GM12872 (cell line): ENCODE measurements at regions not wholly inside any gene's neighbourhood (a gene's known extent, or its start where the extent isn't known, plus 50 kb on each side); places are given as distances from the start of the nearest gene placed in this dataset.

ENCODE experiments used
- TF ChIP-seq, protein P1 (sequence below): IDR thresholded peaks from 3 replicates; pipeline ENCODE4 v1.5.1; 2011; ENCODE audit warnings: low read depth, mild to moderate bottlenecking, low read length, moderate library complexity; ENCODE audit not compliant: insufficient read depth

DNA sequence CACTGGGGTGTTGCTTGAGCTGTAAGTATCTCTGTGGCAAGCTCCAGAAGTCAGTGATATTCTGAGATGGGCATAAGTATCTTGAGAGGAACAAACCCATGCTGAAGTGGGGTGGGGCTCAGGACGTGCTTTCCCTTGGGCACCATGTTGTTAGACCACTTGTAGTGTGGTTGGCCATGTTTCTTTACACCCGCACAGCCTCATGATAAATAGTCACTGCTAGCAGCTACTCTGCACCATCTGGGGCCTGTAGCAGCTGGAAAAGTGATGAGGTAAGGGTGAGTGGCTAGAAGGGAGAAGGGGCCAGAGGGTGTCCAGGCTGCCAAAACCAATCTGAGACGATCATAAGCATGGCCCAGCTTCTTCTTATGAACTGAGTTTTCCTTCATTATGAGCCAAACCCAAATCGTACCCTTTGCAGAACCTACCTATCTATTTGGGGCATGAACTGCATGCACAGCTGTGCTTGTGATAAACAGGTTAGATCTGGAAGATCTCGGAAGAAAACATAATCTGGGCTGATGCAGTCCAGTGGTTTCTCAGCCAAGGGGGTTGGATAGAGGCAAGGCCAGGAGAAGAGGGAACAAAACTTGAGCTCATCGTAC lies 91.9 kb upstream of the IRF2BP2 start:
- TF ChIP-seq, protein P1, sequence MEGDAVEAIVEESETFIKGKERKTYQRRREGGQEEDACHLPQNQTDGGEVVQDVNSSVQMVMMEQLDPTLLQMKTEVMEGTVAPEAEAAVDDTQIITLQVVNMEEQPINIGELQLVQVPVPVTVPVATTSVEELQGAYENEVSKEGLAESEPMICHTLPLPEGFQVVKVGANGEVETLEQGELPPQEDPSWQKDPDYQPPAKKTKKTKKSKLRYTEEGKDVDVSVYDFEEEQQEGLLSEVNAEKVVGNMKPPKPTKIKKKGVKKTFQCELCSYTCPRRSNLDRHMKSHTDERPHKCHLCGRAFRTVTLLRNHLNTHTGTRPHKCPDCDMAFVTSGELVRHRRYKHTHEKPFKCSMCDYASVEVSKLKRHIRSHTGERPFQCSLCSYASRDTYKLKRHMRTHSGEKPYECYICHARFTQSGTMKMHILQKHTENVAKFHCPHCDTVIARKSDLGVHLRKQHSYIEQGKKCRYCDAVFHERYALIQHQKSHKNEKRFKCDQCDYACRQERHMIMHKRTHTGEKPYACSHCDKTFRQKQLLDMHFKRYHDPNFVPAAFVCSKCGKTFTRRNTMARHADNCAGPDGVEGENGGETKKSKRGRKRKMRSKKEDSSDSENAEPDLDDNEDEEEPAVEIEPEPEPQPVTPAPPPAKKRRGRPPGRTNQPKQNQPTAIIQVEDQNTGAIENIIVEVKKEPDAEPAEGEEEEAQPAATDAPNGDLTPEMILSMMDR = no peak

DNA sequence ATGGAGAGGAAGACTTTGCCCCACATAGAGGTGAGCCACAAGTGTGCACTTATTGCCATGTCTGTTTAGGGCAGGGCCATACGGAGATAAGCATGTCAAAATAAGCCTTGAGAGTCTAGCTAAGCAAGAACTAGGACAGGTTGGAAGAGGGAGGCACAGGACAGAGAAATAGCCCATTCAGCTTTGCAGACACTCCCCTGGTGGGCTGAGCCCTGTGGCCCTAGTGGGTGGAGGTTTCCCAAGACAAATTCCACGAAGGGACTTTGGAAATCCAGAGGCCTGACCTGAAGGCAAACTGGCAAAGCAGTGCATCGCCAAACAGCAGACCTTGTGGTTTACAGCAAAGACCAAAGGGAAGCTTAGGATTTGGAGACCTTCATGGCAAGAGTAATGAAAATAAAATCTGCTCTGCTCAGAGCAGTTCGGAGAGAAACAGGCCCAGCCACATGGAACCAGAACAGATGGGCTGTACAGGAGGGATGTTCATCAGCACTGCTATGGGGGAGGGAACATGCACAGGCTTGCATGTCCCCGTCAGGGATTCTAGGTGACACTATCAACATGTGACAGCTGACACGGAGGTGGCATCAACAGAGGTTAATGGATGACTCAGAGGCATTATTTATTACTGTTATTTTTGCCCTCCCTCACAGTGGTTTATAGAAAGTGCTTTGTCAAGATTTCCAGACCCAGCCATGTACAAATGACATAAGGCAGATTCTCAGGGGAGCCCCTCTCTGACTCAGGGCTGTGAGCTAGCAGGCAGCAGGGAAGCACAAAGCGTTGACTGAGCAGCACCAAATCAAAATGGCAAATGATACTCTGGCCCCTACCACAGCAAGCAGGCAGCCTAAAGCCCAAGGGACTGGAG lies 90.1 kb upstream of the IRF2BP2 start:
- TF ChIP-seq, protein P1 = no peak

DNA sequence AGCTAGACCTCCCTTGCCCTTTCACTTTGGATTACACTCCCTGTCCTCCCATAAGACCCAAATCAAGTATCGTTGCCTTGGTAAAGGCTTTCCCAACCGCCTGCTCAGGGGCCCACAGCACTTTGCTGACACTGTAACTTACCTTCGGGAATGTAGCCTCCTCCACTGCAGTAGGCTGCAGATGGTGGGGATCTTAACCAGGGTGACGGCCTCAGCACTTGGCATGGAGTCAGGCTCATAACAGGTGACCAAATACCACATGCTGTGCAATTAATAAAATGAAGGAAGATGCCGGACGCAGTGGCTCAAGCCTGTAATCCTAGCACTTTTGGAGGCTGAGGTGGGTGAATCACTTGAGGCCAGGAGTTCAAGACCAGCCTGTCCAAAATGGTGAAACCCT lies 88.7 kb upstream of the IRF2BP2 start:
- TF ChIP-seq, protein P1 = no peak

DNA sequence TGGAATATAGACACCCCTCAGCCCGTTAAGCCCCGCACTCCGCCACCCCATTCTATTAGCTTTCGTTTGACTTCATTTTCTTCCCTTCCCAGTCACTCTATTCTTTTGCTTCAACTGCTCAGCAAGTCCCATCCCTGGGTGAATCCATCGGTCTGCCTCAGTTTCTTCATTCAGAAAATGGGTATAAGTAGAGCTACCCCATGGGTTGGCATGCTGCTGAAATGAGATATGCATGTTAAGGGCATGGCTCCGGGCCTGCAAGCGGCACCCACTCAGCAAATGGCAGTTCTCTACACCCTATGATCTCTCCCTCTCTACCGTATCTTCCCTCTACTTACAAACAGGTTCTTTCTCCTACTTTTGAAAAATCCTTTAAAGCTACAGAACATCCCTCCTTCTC lies 87.8 kb upstream of the IRF2BP2 start:
- TF ChIP-seq, protein P1 = no peak

DNA sequence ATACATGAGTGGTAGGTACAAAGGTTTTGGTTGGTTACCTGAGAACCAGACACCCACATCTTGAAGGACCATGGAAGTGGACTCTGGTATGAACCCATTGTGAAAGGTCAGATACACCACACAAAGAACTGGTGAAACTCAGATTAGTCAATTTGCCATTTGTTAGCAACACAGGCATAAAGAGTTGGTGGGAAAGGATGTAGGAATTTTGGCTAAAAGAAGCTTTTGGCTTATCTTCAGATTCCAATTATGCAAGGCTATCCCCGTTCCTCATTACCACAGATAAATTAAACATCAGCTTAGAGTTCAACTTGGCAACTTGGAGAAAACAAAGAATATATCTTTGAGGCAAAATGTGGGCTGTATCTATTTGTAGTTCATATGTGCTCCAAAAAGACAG lies 87.0 kb upstream of the IRF2BP2 start:
- TF ChIP-seq, protein P1 = no peak

DNA sequence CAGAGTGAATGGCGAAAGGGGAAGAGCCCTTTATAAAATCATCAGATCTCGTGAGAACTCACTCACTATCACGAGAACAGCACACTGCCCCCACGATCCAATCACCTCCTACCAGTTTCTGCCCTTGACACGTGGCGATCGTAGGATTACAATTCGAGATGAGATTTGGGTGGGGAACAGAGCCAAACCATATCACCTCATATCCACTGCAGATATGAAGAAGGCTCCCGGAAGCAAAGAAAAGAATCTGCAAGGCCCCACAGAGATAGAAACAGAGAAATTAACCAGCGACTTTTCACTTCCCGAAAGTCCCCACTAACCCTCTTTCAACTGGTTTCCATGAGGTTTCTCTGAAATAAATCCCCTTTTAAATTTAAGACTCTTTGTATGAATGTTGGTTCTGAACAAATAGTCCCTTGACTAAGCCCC lies 86.2 kb upstream of the IRF2BP2 start:
- TF ChIP-seq, protein P1 = no peak

DNA sequence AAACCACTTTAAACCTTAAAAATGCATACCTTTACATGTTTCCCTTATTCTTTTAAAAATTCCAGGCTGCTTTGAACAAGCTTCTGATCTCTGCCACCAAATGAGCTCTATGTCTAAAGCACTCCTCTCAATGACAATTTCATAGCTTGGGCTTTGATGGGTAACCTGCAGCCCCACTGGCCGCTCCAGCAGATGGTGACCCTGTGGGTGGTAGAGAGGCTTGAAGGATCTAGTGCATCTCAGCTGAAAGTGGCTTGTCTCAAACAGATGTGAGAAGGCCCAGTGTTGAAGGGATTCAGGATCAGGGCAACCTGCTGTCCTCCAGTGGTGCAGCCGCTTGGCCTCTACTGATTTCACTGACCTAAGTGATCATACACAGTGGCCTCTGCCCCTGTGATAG lies 84.7 kb upstream of the IRF2BP2 start:
- TF ChIP-seq, protein P1 = no peak
